ENCODE measurements at regions not wholly inside any gene's neighbourhood (a gene's known extent, or its start where the extent isn't known, plus 50 kb on each side); places are given as distances from the start of the nearest gene placed in this dataset.

- H2AFZ ChIP-seq (ENCODE audit: low read depth, low read length, severe bottlenecking), result no peak overlapping the region
Measured at GRCh38 chr2:187129306-187129705, 280.3 kb upstream of the ZSWIM2 start.

GRCh38 chr2:187126247-187127005 is 277.5 kb upstream of the ZSWIM2 start:
- Histone ChIP-seq H3K9ac (ENCODE audit: low read length) (no peak overlapping the region), H3F3A (ENCODE audit: insufficient read depth) (no peaks in the 10 kb centered on the region), H3K79me2 (ENCODE audit: insufficient read depth, low read length) (no peaks in the 10 kb centered on the region), H3K9me2 (replicated peaks; ENCODE audit: insufficient read depth, low read length) (no peaks in the 10 kb centered on the region), H3K36me3 (ENCODE audit: low read length) (no peaks in the 10 kb centered on the region), H4K20me1 (ENCODE audit: low read depth, low read length) (no peaks in the 10 kb centered on the region), H3K4me2 (ENCODE audit: low read depth, low read length, poor library complexity, severe bottlenecking) (no peak overlapping the region), H3K4me3 (ENCODE audit: insufficient read depth, low read length, poor library complexity, severe bottlenecking) (no peak overlapping the region), H3K27ac (ENCODE audit: low read depth, low read length) (no peak overlapping the region), H2AFZ (ENCODE audit: low read depth, low read length, severe bottlenecking) (no peak overlapping the region), H3K9me3 (ENCODE audit: insufficient read depth, low read length) (no peaks in the 10 kb centered on the region), H3K27me3 (ENCODE audit: low read length) (no peaks in the 10 kb centered on the region)
- TF ChIP-seq CTCF (IDR thresholded peaks at IDR 0.05; ENCODE audit: insufficient read depth, low read length, poor library complexity, severe bottlenecking), result no peak
- no peak for TF ChIP-seq EZH2phosphoT487 (conservative IDR thresholded peaks at IDR 0.05; ENCODE audit: low read length)

More at GRCh38 chr2:187129306-187129705, 280.3 kb upstream of the ZSWIM2 start:
- Histone ChIP-seq H3K9me2 (replicated peaks; ENCODE audit: insufficient read depth, low read length) (no peaks in the 10 kb centered on the region), H3K4me2 (ENCODE audit: low read depth, low read length, poor library complexity, severe bottlenecking) (no peak overlapping the region), H3K9me3 (ENCODE audit: insufficient read depth, low read length) (no peaks in the 10 kb centered on the region), H3K27ac (ENCODE audit: low read depth, low read length) (no peak overlapping the region), H4K20me1 (ENCODE audit: low read depth, low read length) (no peaks in the 10 kb centered on the region), H3K9ac (ENCODE audit: low read length) (no peak overlapping the region), H3F3A (ENCODE audit: insufficient read depth) (no peaks in the 10 kb centered on the region), H3K79me2 (ENCODE audit: insufficient read depth, low read length) (no peaks in the 10 kb centered on the region), H3K36me3 (ENCODE audit: low read length) (no peaks in the 10 kb centered on the region), H3K27me3 (ENCODE audit: low read length) (no peaks in the 10 kb centered on the region), H3K4me3 (ENCODE audit: insufficient read depth, low read length, poor library complexity, severe bottlenecking) (no peak overlapping the region)
- TF ChIP-seq CTCF (IDR thresholded peaks at IDR 0.05; ENCODE audit: insufficient read depth, low read length, poor library complexity, severe bottlenecking) (no peak), EZH2phosphoT487 (conservative IDR thresholded peaks at IDR 0.05; ENCODE audit: low read length) (no peak)

- no peaks in the 10 kb centered on the region for H4K20me1 ChIP-seq (ENCODE audit: low read depth, low read length)
- H3K36me3 ChIP-seq (ENCODE audit: low read length), result no peaks in the 10 kb centered on the region
- H3K4me3 ChIP-seq (ENCODE audit: insufficient read depth, low read length, poor library complexity, severe bottlenecking), result no peak overlapping the region
- H3K9me2 ChIP-seq (replicated peaks; ENCODE audit: insufficient read depth, low read length), result no peaks in the 10 kb centered on the region
- no peak overlapping the region for H3K4me2 ChIP-seq (ENCODE audit: low read depth, low read length, poor library complexity, severe bottlenecking)
- no peaks in the 10 kb centered on the region for H3K27me3 ChIP-seq (ENCODE audit: low read length)
- no peak overlapping the region for H2AFZ ChIP-seq (ENCODE audit: low read depth, low read length, severe bottlenecking)
- TF ChIP-seq EZH2phosphoT487 (conservative IDR thresholded peaks at IDR 0.05; ENCODE audit: low read length) (no peak), CTCF (IDR thresholded peaks at IDR 0.05; ENCODE audit: insufficient read depth, low read length, poor library complexity, severe bottlenecking) (no peak)
- no peaks in the 10 kb centered on the region for H3K9me3 ChIP-seq (ENCODE audit: insufficient read depth, low read length)
- H3F3A ChIP-seq (ENCODE audit: insufficient read depth), result no peaks in the 10 kb centered on the region
- no peaks in the 10 kb centered on the region for H3K79me2 ChIP-seq (ENCODE audit: insufficient read depth, low read length)
- H3K9ac ChIP-seq (ENCODE audit: low read length), result no peak overlapping the region
- H3K27ac ChIP-seq (ENCODE audit: low read depth, low read length), result no peak overlapping the region
Measured at GRCh38 chr2:187125318-187125717, 276.3 kb upstream of the ZSWIM2 start.
